Putamen (tissue), 1 donor: ENCODE measurements at regions not wholly inside any gene's neighbourhood (a gene's known extent, or its start where the extent isn't known, plus 50 kb on each side); places are given as distances from the start of the nearest gene placed in this dataset.
A peak's percentile ranks its signal among the peaks of the same experiment; 100 is the strongest.

Experiments
- DNase-seq: peaks from one replicate; pipeline ENCODE4 v3.0.0-alpha.2; 2016; ENCODE audit warnings: low spot score

DNA sequence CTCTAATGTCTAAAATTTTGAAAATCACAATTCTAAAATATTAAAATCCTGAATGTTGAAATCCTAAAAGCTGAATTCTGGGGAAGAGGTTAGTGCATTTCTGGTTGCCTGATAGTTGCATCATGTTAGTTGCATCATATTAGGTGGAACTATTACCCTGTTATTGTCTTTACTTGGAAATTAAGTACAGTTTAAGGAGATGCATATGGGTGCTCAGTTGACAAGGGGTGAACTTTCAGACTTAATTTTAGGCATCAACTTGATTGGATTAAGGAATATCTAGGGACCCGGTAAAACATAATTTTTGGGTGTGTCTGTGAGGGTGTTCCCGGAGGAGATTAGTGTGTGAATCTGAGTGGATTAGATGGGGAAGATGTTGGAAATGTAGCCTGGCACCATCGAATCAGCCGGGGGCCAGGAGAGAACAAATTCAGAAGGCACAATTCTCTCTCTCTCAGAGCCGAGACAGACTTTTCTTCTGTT, 409.8 kb downstream of the PLCL1 start:
- no peak for DNase-seq

GRCh38 chr2:198213253-198213652, 408.9 kb downstream of the PLCL1 start:
- no peak for DNase-seq

- DNase-seq = no peak
Measured at GRCh38 chr2:198211706-198212105, 407.3 kb downstream of the PLCL1 start.

DNA sequence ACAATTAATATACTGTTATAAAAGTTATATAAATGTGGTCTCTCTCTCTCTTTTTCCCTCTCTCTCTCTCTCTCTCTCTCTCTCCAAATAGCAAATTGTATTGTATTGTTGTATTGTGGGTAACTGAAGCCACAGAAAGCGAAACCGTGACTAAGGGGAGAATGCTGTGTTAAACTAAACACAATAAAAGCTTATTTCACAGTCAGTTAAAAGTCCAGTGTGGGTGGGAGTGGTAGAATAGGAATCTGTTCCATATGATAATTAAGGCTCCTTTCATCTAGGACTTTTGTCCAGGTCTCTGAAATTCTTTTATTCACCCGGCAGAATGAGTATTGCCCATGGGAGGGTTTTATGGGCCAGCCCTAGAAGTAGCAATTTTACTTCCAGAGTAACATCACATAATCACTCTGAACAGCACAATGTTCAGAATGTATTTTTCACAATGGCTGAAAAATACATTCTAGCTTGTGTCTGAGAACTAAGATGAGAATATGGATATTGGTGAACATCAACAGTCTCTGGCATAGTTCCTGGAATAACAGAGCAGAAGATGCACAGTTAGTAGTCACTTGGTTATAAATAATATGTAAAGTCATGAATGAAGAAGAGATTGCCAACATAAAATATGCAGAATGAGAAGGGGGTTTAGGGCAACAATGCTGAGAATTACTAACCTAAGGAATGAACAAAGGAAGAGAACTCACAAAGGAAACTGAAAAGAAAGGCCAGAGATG, 399.1 kb downstream of the PLCL1 start:
- peak; percentile 4 for DNase-seq
